Liver (tissue), 8 donors: ENCODE measurements at regions not wholly inside any gene's neighbourhood (a gene's known extent, or its start where the extent isn't known, plus 50 kb on each side); places are given as distances from the start of the nearest gene placed in this dataset.

Experiments used
- DNase-seq: peaks from one replicate; pipeline ENCODE4 v3.0.0-alpha.2; 2017; ENCODE audit warnings: low spot score
- H3K27ac ChIP-seq, 2 donors: one replicate each; pipeline ENCODE4 v1.7.0; 2013; ENCODE audit warnings: inconsistent platforms in 2 of 2, low read length in 2 of 2, control low read depth in 1 of 2, low read depth in 1 of 2, mild to moderate bottlenecking in 1 of 2
- H3K27me3 ChIP-seq, 4 donors: one replicate each; pipeline versions ENCODE4 v1.6.1 to v1.7.0; 2013; ENCODE audit warnings: low read length in 3 of 4, inconsistent platforms in 1 of 4, mild to moderate bottlenecking in 1 of 4, moderate library complexity in 1 of 4; ENCODE audit not compliant: control insufficient read depth in 4 of 4, insufficient read depth in 4 of 4
- H3K36me3 ChIP-seq, 4 donors: one replicate each; pipeline versions ENCODE4 v1.6.1 to v1.7.0; 2013; ENCODE audit warnings: low read length in 3 of 4, mild to moderate bottlenecking in 3 of 4, low read depth in 1 of 4, moderate library complexity in 1 of 4; ENCODE audit not compliant: control insufficient read depth in 4 of 4, insufficient read depth in 3 of 4
- H3K4me1 ChIP-seq, 4 donors: one replicate each; pipeline versions ENCODE4 v1.6.1 to v1.7.0; 2013; ENCODE audit warnings: low read length in 3 of 4, mild to moderate bottlenecking in 3 of 4, moderate library complexity in 1 of 4; ENCODE audit not compliant: control insufficient read depth in 4 of 4, insufficient read depth in 4 of 4
- H3K4me3 ChIP-seq, 3 donors: one replicate each; pipeline versions ENCODE4 v1.6.1 to v1.7.0; 2013; ENCODE audit warnings: low read length in 3 of 3, control low read depth in 1 of 3, low read depth in 1 of 3, mild to moderate bottlenecking in 1 of 3
- H3K9ac ChIP-seq, 2 donors: one replicate each; pipeline ENCODE4 v1.7.0; 2013; ENCODE audit warnings: low read length in 2 of 2, mild to moderate bottlenecking in 2 of 2, moderate library complexity in 2 of 2, control low read depth in 1 of 2, low read depth in 1 of 2
- H3K9me3 ChIP-seq, 4 donors: one replicate each; pipeline versions ENCODE4 v1.6.1 to v1.7.0; 2013; ENCODE audit warnings: low read length in 3 of 4; ENCODE audit not compliant: control insufficient read depth in 4 of 4
- ATF3 ChIP-seq: IDR thresholded peaks from 2 replicates; pipeline ENCODE4 v1.6.1; 2016; ENCODE audit warnings: antibody characterized with exemption
- EGR1 ChIP-seq, 2 donors: IDR thresholded peaks; 2 replicates each; pipeline ENCODE4 v1.6.1; 2016 to 2018; ENCODE audit warnings: antibody characterized with exemption in 2 of 2, low read depth in 2 of 2
- FOXA1 ChIP-seq: IDR thresholded peaks from 2 replicates; pipeline ENCODE4 v1.6.1; 2016; ENCODE audit warnings: antibody characterized with exemption
- FOXA2 ChIP-seq: IDR thresholded peaks from 2 replicates; pipeline ENCODE4 v1.6.1; 2016; ENCODE audit warnings: antibody characterized with exemption
- GABPA ChIP-seq, 2 donors: IDR thresholded peaks in 1 of 2; conservative IDR thresholded peaks in 1 of 2; 2 replicates each; pipeline ENCODE4 v1.6.1; 2016; ENCODE audit warnings: antibody characterized with exemption in 2 of 2, mild to moderate bottlenecking in 1 of 2, moderate library complexity in 1 of 2
- HNF4A ChIP-seq, 2 donors: conservative IDR thresholded peaks; 2 replicates each; pipeline ENCODE4 v1.6.1; 2016; ENCODE audit warnings: antibody characterized with exemption in 2 of 2, mild to moderate bottlenecking in 2 of 2
- HNF4G ChIP-seq: IDR thresholded peaks from 2 replicates; pipeline ENCODE4 v1.6.1; 2016; ENCODE audit warnings: antibody characterized with exemption
- JUND ChIP-seq, 2 donors: IDR thresholded peaks; 2 replicates each; pipeline ENCODE4 v1.6.1; 2016; ENCODE audit warnings: antibody characterized with exemption in 2 of 2
- NR2F2 ChIP-seq: IDR thresholded peaks from 2 replicates; pipeline ENCODE4 v1.6.1; 2016; ENCODE audit warnings: antibody characterized with exemption
- RAD21 ChIP-seq, 2 donors: IDR thresholded peaks; 2 replicates each; pipeline ENCODE4 v1.6.1; 2016; ENCODE audit warnings: antibody characterized with exemption in 2 of 2, mild to moderate bottlenecking in 2 of 2
- RXRA ChIP-seq, 2 donors: IDR thresholded peaks; 2 replicates each; pipeline ENCODE4 v1.6.1; 2017 to 2018; ENCODE audit warnings: antibody characterized with exemption in 2 of 2, mild to moderate bottlenecking in 1 of 2
- SP1 ChIP-seq: IDR thresholded peaks from 2 replicates; pipeline ENCODE4 v1.6.1; 2018; ENCODE audit warnings: antibody characterized with exemption, mild to moderate bottlenecking
- TAF1 ChIP-seq: conservative IDR thresholded peaks from 2 replicates; pipeline ENCODE4 v1.6.1; 2016; ENCODE audit warnings: antibody characterized with exemption, mild to moderate bottlenecking
- YY1 ChIP-seq: IDR thresholded peaks from 2 replicates; pipeline ENCODE4 v1.6.1; 2016; ENCODE audit warnings: antibody characterized with exemption, mild to moderate bottlenecking
- WGBS: extraction: QIAGEN DNeasy Blood & Tissue Kit; methylation state at CpG from one replicate; pipeline ENCODE4 v1.1.7; 2013; 5-methylcytosine and 5-hydroxymethylcytosine counted together
- TF ChIP-seq, protein P1 (sequence below): IDR thresholded peaks from 2 replicates; pipeline ENCODE4 v1.6.1; 2016; ENCODE audit warnings: antibody characterized with exemption
- TF ChIP-seq, protein P2 (sequence below): IDR thresholded peaks from 2 replicates; pipeline ENCODE4 v1.6.1; 2016; ENCODE audit warnings: antibody characterized with exemption, mild to moderate bottlenecking
- TF ChIP-seq, protein P3 (sequence below): fragments of 150-350 bp; IDR thresholded peaks from 2 replicates; pipeline ENCODE4 v1.5.1; 2017; ENCODE audit warnings: improper control_type of control experiment, low read depth, low read length; ENCODE audit not compliant: missing input control
- TF ChIP-seq, protein P4 (sequence below): IDR thresholded peaks from 2 replicates; pipeline ENCODE4 v1.6.1; 2016; ENCODE audit warnings: antibody characterized with exemption
- donor health status: healthy.
- donor health status: healthy.
- donor health status: healthy.
- donor health status: healthy.
- donor health status: healthy.

GRCh38 chr1:219374046-219374566, 200.4 kb downstream of the LYPLAL1 start:
- H3K4me3 ChIP-seq, result no peak overlapping the region
- no peak overlapping the region for H3K9ac ChIP-seq
- no peaks in the 10 kb centered on the region for H3K9me3 ChIP-seq
- DNase-seq, result no peak
- 92% methylated on average over 5 of the region's 5 CpGs for WGBS
- H3K27ac ChIP-seq, result no peak overlapping the region
- no peaks in the 10 kb centered on the region for H3K36me3 ChIP-seq
- TF ChIP-seq RAD21 (IDR thresholded peaks at IDR 0.05), result no peak
- no peak for TF ChIP-seq ATF3
- TF ChIP-seq YY1, result no peak
- no peak for TF ChIP-seq JUND (IDR thresholded peaks at IDR 0.05)
- TF ChIP-seq, protein P1, sequence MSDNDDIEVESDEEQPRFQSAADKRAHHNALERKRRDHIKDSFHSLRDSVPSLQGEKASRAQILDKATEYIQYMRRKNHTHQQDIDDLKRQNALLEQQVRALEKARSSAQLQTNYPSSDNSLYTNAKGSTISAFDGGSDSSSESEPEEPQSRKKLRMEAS, result no peak
- no peak for TF ChIP-seq NR2F2
- TF ChIP-seq HNF4G, result no peak
- no peak for TF ChIP-seq TAF1
- no peak for TF ChIP-seq GABPA (IDR thresholded peaks at IDR 0.05 in 1 of 2, conservative IDR thresholded peaks at IDR 0.05 in 1 of 2)
- TF ChIP-seq, protein P2, sequence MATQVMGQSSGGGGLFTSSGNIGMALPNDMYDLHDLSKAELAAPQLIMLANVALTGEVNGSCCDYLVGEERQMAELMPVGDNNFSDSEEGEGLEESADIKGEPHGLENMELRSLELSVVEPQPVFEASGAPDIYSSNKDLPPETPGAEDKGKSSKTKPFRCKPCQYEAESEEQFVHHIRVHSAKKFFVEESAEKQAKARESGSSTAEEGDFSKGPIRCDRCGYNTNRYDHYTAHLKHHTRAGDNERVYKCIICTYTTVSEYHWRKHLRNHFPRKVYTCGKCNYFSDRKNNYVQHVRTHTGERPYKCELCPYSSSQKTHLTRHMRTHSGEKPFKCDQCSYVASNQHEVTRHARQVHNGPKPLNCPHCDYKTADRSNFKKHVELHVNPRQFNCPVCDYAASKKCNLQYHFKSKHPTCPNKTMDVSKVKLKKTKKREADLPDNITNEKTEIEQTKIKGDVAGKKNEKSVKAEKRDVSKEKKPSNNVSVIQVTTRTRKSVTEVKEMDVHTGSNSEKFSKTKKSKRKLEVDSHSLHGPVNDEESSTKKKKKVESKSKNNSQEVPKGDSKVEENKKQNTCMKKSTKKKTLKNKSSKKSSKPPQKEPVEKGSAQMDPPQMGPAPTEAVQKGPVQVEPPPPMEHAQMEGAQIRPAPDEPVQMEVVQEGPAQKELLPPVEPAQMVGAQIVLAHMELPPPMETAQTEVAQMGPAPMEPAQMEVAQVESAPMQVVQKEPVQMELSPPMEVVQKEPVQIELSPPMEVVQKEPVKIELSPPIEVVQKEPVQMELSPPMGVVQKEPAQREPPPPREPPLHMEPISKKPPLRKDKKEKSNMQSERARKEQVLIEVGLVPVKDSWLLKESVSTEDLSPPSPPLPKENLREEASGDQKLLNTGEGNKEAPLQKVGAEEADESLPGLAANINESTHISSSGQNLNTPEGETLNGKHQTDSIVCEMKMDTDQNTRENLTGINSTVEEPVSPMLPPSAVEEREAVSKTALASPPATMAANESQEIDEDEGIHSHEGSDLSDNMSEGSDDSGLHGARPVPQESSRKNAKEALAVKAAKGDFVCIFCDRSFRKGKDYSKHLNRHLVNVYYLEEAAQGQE, result no peak
- no peak for TF ChIP-seq SP1
- TF ChIP-seq, protein P3, sequence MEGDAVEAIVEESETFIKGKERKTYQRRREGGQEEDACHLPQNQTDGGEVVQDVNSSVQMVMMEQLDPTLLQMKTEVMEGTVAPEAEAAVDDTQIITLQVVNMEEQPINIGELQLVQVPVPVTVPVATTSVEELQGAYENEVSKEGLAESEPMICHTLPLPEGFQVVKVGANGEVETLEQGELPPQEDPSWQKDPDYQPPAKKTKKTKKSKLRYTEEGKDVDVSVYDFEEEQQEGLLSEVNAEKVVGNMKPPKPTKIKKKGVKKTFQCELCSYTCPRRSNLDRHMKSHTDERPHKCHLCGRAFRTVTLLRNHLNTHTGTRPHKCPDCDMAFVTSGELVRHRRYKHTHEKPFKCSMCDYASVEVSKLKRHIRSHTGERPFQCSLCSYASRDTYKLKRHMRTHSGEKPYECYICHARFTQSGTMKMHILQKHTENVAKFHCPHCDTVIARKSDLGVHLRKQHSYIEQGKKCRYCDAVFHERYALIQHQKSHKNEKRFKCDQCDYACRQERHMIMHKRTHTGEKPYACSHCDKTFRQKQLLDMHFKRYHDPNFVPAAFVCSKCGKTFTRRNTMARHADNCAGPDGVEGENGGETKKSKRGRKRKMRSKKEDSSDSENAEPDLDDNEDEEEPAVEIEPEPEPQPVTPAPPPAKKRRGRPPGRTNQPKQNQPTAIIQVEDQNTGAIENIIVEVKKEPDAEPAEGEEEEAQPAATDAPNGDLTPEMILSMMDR, result no peak
- no peak for TF ChIP-seq EGR1 (IDR thresholded peaks at IDR 0.05; ENCODE audit: low read depth in 2 of 2)
- TF ChIP-seq FOXA1, result no peak
- TF ChIP-seq FOXA2, result no peak
- TF ChIP-seq RXRA (IDR thresholded peaks at IDR 0.05), result no peak
- no peak for TF ChIP-seq HNF4A (conservative IDR thresholded peaks at IDR 0.05)
- H3K4me1 ChIP-seq, result no peaks in the 10 kb centered on the region
- no peaks in the 10 kb centered on the region for H3K27me3 ChIP-seq

- Histone ChIP-seq H3K27me3 (no peaks in the 10 kb centered on the region), H3K4me1 (no peaks in the 10 kb centered on the region), H3K27ac (no peak overlapping the region), H3K9ac (no peak overlapping the region), H3K4me3 (no peak overlapping the region), H3K9me3 (no peaks in the 10 kb centered on the region), H3K36me3 (no peaks in the 10 kb centered on the region)
- WGBS, result 92% methylated on average over 1 of the region's 1 CpG
- DNase-seq, result no peak
- TF ChIP-seq FOXA2 (no peak), SP1 (no peak), ATF3 (no peak), YY1 (no peak), GABPA (IDR thresholded peaks at IDR 0.05 in 1 of 2, conservative IDR thresholded peaks at IDR 0.05 in 1 of 2) (no peak), RAD21 (IDR thresholded peaks at IDR 0.05) (no peak)
- TF ChIP-seq, protein P4, sequence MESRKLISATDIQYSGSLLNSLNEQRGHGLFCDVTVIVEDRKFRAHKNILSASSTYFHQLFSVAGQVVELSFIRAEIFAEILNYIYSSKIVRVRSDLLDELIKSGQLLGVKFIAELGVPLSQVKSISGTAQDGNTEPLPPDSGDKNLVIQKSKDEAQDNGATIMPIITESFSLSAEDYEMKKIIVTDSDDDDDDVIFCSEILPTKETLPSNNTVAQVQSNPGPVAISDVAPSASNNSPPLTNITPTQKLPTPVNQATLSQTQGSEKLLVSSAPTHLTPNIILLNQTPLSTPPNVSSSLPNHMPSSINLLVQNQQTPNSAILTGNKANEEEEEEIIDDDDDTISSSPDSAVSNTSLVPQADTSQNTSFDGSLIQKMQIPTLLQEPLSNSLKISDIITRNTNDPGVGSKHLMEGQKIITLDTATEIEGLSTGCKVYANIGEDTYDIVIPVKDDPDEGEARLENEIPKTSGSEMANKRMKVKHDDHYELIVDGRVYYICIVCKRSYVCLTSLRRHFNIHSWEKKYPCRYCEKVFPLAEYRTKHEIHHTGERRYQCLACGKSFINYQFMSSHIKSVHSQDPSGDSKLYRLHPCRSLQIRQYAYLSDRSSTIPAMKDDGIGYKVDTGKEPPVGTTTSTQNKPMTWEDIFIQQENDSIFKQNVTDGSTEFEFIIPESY, result no peak
- TF ChIP-seq, protein P2, result no peak
- TF ChIP-seq, protein P3, result no peak
These were observed 199.9 kb downstream of the LYPLAL1 start for GRCh38 chr1:219373616-219373935.
